Naive thymus-derived CD4-positive, alpha-beta T cell (primary cell): ENCODE measurements at regions not wholly inside any gene's neighbourhood (a gene's known extent, or its start where the extent isn't known, plus 50 kb on each side); places are given as distances from the start of the nearest gene placed in this dataset.

ENCODE experiments used
- ATAC-seq: fragments of 150-1000 bp; cut with Tn5 transposase; 2 replicates; pipeline ENCODE4 v1.10.0; 2021; ENCODE audit warnings: mild to moderate bottlenecking, moderate library complexity
- CTCF ChIA-PET: fragments of 350-600 bp; sonication (Branson Sonifier 250); formaldehyde crosslinking; loops from one replicate; lab custom pipeline; 2021; ENCODE audit warnings: antibody characterized with exemption; lab: Charles Lee
- POLR2A ChIA-PET: fragments of 350-600 bp; sonication (Branson Sonifier 250); formaldehyde crosslinking; loops from one replicate; lab custom pipeline; 2021; ENCODE audit warnings: antibody characterized with exemption, inconsistent platforms; lab: Charles Lee
- DNase-seq, 9 donors: peaks; one replicate each; pipeline versions ENCODE4 v3.0.0 to v3.0.0-alpha.2; 2020 to 2022; ENCODE audit warnings: mixed read lengths in 1 of 9
- H3K27ac ChIP-seq: one replicate; pipeline ENCODE4 v1.7.0; 2013; ENCODE audit warnings: mild to moderate bottlenecking, low read depth, low read length, moderate library complexity
- H3K27me3 ChIP-seq, 2 donors: one replicate each; pipeline ENCODE4 v1.7.0; 2013; ENCODE audit warnings: low read length in 2 of 2, mild to moderate bottlenecking in 2 of 2, moderate library complexity in 2 of 2; ENCODE audit not compliant: control insufficient read depth in 2 of 2, insufficient read depth in 2 of 2
- H3K36me3 ChIP-seq, 3 experiments: 1 replicate in 2 of 3; 2 replicates in 1 of 3; pipeline ENCODE4 v1.7.0; 2013; ENCODE audit warnings: low read length in 3 of 3, mild to moderate bottlenecking in 3 of 3, moderate library complexity in 1 of 3; ENCODE audit not compliant: insufficient read depth in 3 of 3, control insufficient read depth in 2 of 3
- H3K4me1 ChIP-seq, 2 donors: one replicate each; pipeline ENCODE4 v1.7.0; 2013; ENCODE audit warnings: low read length in 2 of 2, mild to moderate bottlenecking in 2 of 2, moderate library complexity in 1 of 2; ENCODE audit not compliant: control insufficient read depth in 2 of 2, insufficient read depth in 2 of 2
- H3K4me3 ChIP-seq: 2 replicates; pipeline ENCODE4 v1.7.0; 2013; ENCODE audit warnings: mild to moderate bottlenecking, low read length
- H3K9me3 ChIP-seq, 3 experiments: 1 replicate in 2 of 3; 2 replicates in 1 of 3; pipeline ENCODE4 v1.7.0; 2013; ENCODE audit warnings: low read length in 3 of 3; ENCODE audit not compliant: control insufficient read depth in 2 of 3
- H3K27ac Mint-ChIP-seq, 9 donors: one replicate each; pipeline ENCODE4 v1.8.0; 2020 to 2022; ENCODE audit warnings: mixed read lengths in 9 of 9, mild to moderate bottlenecking in 8 of 9, moderate library complexity in 5 of 9, inconsistent platforms in 2 of 9
- H3K27me3 Mint-ChIP-seq, 5 donors: one replicate each; pipeline ENCODE4 v1.8.0; 2021 to 2022; ENCODE audit warnings: mixed read lengths in 5 of 5, mild to moderate bottlenecking in 1 of 5
- H3K36me3 Mint-ChIP-seq, 5 donors: one replicate each; pipeline ENCODE4 v1.8.0; 2020 to 2022; ENCODE audit warnings: mixed read lengths in 5 of 5, mild to moderate bottlenecking in 3 of 5, inconsistent platforms in 1 of 5
- H3K4me1 Mint-ChIP-seq, 7 donors: one replicate each; pipeline ENCODE4 v1.8.0; 2020 to 2022; ENCODE audit warnings: mixed read lengths in 7 of 7, mild to moderate bottlenecking in 3 of 7, inconsistent platforms in 1 of 7
- H3K4me3 Mint-ChIP-seq, 10 donors: one replicate each; pipeline ENCODE4 v1.8.0; 2020 to 2022; ENCODE audit warnings: mild to moderate bottlenecking in 10 of 10, mixed read lengths in 10 of 10, moderate library complexity in 6 of 10, inconsistent platforms in 2 of 10
- H3K9me3 Mint-ChIP-seq, 11 donors: one replicate each; pipeline ENCODE4 v1.8.0; 2020 to 2022; ENCODE audit warnings: mixed read lengths in 11 of 11, mild to moderate bottlenecking in 4 of 11, inconsistent platforms in 1 of 11, moderate library complexity in 1 of 11
- intact Hi-C, 2 donors: fragments of 100-400 bp; cut with micrococcal nuclease; formaldehyde crosslinking; loops; one replicate each; pipeline ENCODE4 v1.15.1; 2023

- no peak for DNase-seq
- H3K9me3 ChIP-seq, result no peaks in the 10 kb centered on the region
- H3K4me3 ChIP-seq, result no peak overlapping the region
- H3K4me1 ChIP-seq, result no peaks in the 10 kb centered on the region
- H3K36me3 ChIP-seq, result no peaks in the 10 kb centered on the region
- no peaks in the 10 kb centered on the region for H3K4me1 Mint-ChIP-seq
- H3K36me3 Mint-ChIP-seq, result peaks cover 0 to 3% (median 0%) of the 10 kb centered on the region in 5 donors
- H3K27ac ChIP-seq, result no peak overlapping the region
- no peaks in the 10 kb centered on the region for H3K27me3 ChIP-seq
- peaks cover 0 to 16% (median 12%) of the 10 kb centered on the region in 5 donors for H3K27me3 Mint-ChIP-seq
- no peak for ATAC-seq
- H3K27ac Mint-ChIP-seq, result no peak overlapping the region
- POLR2A ChIA-PET, result no interaction called here
- intact Hi-C loops, result no loop called here
- H3K4me3 Mint-ChIP-seq, result no peak overlapping the region
- CTCF ChIA-PET, result no interaction called here
- H3K9me3 Mint-ChIP-seq, result peaks cover 0 to 14% (median 2%) of the 10 kb centered on the region in 11 donors
Observed at GRCh38 chr19:30924069-30924636, 425.1 kb downstream of the TSHZ3 start.

- ATAC-seq (no peak), DNase-seq (no peak)
- Histone ChIP-seq H3K9me3 (no peaks in the 10 kb centered on the region), H3K4me3 (no peak overlapping the region), H3K36me3 (no peaks in the 10 kb centered on the region), H3K27me3 (no peaks in the 10 kb centered on the region), H3K27ac (no peak overlapping the region), H3K4me1 (no peaks in the 10 kb centered on the region)
- ChIA-PET POLR2A (no interaction called here), CTCF (no interaction called here)
- intact Hi-C loops, result no loop called here
- H3K4me1 Mint-ChIP-seq, result no peaks in the 10 kb centered on the region
- H3K36me3 Mint-ChIP-seq, result peaks cover 0 to 3% (median 0%) of the 10 kb centered on the region in 5 donors
- H3K9me3 Mint-ChIP-seq, result peaks cover 0 to 10% (median 0%) of the 10 kb centered on the region in 11 donors
- no peak overlapping the region for H3K27ac Mint-ChIP-seq
- peaks cover 0 to 18% (median 14%) of the 10 kb centered on the region in 5 donors for H3K27me3 Mint-ChIP-seq
- H3K4me3 Mint-ChIP-seq, result no peak overlapping the region
Observed at GRCh38 chr19:30923621-30924020, 425.6 kb downstream of the TSHZ3 start.

GRCh38 chr19:30923096-30923495 is 426.1 kb downstream of the TSHZ3 start:
- Histone ChIP-seq H3K27me3 (no peaks in the 10 kb centered on the region), H3K4me1 (no peaks in the 10 kb centered on the region), H3K36me3 (no peaks in the 10 kb centered on the region), H3K9me3 (no peaks in the 10 kb centered on the region), H3K4me3 (no peak overlapping the region), H3K27ac (no peak overlapping the region)
- H3K36me3 Mint-ChIP-seq, result peaks cover 0 to 3% (median 0%) of the 10 kb centered on the region in 5 donors
- CTCF ChIA-PET, result no interaction called here
- H3K9me3 Mint-ChIP-seq, result peaks cover 0 to 12% (median 2%) of the 10 kb centered on the region in 11 donors
- ATAC-seq, result no peak
- POLR2A ChIA-PET, result no interaction called here
- H3K4me1 Mint-ChIP-seq, result no peaks in the 10 kb centered on the region
- H3K27me3 Mint-ChIP-seq, result peaks cover 0 to 22% (median 14%) of the 10 kb centered on the region in 5 donors
- intact Hi-C loops, result no loop called here
- no peak overlapping the region for H3K4me3 Mint-ChIP-seq
- no peak for DNase-seq
- H3K27ac Mint-ChIP-seq, result no peak overlapping the region

- Mint-ChIP-seq H3K27me3 (peaks cover 0 to 18% (median 7%) of the 10 kb centered on the region in 5 donors), H3K9me3 (peaks cover 0 to 4% (median 0%) of the 10 kb centered on the region in 11 donors), H3K36me3 (peaks cover 0 to 3% (median 0%) of the 10 kb centered on the region in 5 donors), H3K4me3 (no peak overlapping the region), H3K27ac (no peak overlapping the region), H3K4me1 (no peaks in the 10 kb centered on the region)
- intact Hi-C loops, result no loop called here
- DNase-seq (no peak), ATAC-seq (no peak)
- Histone ChIP-seq H3K36me3 (no peaks in the 10 kb centered on the region), H3K9me3 (no peaks in the 10 kb centered on the region), H3K4me3 (no peak overlapping the region), H3K27ac (no peak overlapping the region), H3K4me1 (no peaks in the 10 kb centered on the region), H3K27me3 (no peaks in the 10 kb centered on the region)
- POLR2A ChIA-PET, result no interaction called here
- CTCF ChIA-PET, result no interaction called here
Observed at GRCh38 chr19:30920222-30920621, 429.0 kb downstream of the TSHZ3 start.

GRCh38 chr19:30919737-30920136 is 429.5 kb downstream of the TSHZ3 start:
- Mint-ChIP-seq H3K4me3 (no peak overlapping the region), H3K36me3 (peaks cover 0 to 3% (median 0%) of the 10 kb centered on the region in 5 donors)
- CTCF ChIA-PET, result no interaction called here

GRCh38 chr19:30916238-30916637 is 433.0 kb downstream of the TSHZ3 start:
- no peak overlapping the region for H3K27ac ChIP-seq
- no peak overlapping the region for H3K4me3 ChIP-seq
- no peak overlapping the region for H3K27ac Mint-ChIP-seq
- H3K4me1 Mint-ChIP-seq, result no peaks in the 10 kb centered on the region
- no peak for ATAC-seq
- intact Hi-C loops, result no loop called here
- ChIA-PET CTCF (no interaction called here), POLR2A (no interaction called here)
- H3K4me1 ChIP-seq, result no peaks in the 10 kb centered on the region
- no peaks in the 10 kb centered on the region for H3K9me3 ChIP-seq
- DNase-seq, result no peak
- no peak overlapping the region for H3K4me3 Mint-ChIP-seq
- peaks cover 0 to 4% (median 0%) of the 10 kb centered on the region in 11 donors for H3K9me3 Mint-ChIP-seq
- H3K27me3 ChIP-seq, result no peaks in the 10 kb centered on the region
- H3K27me3 Mint-ChIP-seq, result peaks cover 0 to 18% (median 7%) of the 10 kb centered on the region in 5 donors
- H3K36me3 Mint-ChIP-seq, result no peaks in the 10 kb centered on the region
- no peaks in the 10 kb centered on the region for H3K36me3 ChIP-seq

More at GRCh38 chr19:30919737-30920136, 429.5 kb downstream of the TSHZ3 start:
- Histone ChIP-seq H3K27ac (no peak overlapping the region), H3K36me3 (no peaks in the 10 kb centered on the region), H3K4me1 (no peaks in the 10 kb centered on the region), H3K27me3 (no peaks in the 10 kb centered on the region), H3K4me3 (no peak overlapping the region), H3K9me3 (no peaks in the 10 kb centered on the region)
- Mint-ChIP-seq H3K27ac (no peak overlapping the region), H3K4me1 (no peaks in the 10 kb centered on the region), H3K27me3 (peaks cover 0 to 18% (median 7%) of the 10 kb centered on the region in 5 donors), H3K9me3 (peaks cover 0 to 4% (median 0%) of the 10 kb centered on the region in 11 donors)
- POLR2A ChIA-PET, result no interaction called here
- no peak for DNase-seq
- intact Hi-C loops, result no loop called here
- ATAC-seq, result no peak

- Mint-ChIP-seq H3K9me3 (peaks cover 0 to 2% (median 0%) of the 10 kb centered on the region in 11 donors), H3K36me3 (no peaks in the 10 kb centered on the region), H3K27ac (no peak overlapping the region), H3K27me3 (peaks cover 0 to 6% (median 0%) of the 10 kb centered on the region in 5 donors), H3K4me1 (no peaks in the 10 kb centered on the region), H3K4me3 (no peak overlapping the region)
- Histone ChIP-seq H3K27ac (no peak overlapping the region), H3K27me3 (no peaks in the 10 kb centered on the region), H3K4me3 (no peak overlapping the region), H3K9me3 (no peaks in the 10 kb centered on the region), H3K4me1 (no peaks in the 10 kb centered on the region), H3K36me3 (no peaks in the 10 kb centered on the region)
- ChIA-PET CTCF (no interaction called here), POLR2A (no interaction called here)
- intact Hi-C loops, result no loop called here
- ATAC-seq (no peak), DNase-seq (no peak)
Observed at GRCh38 chr19:30911491-30911890, 437.7 kb downstream of the TSHZ3 start.
